Left kidney (tissue), 1 donor: ENCODE measurements at regions not wholly inside any gene's neighbourhood (a gene's known extent, or its start where the extent isn't known, plus 50 kb on each side); places are given as distances from the start of the nearest gene placed in this dataset.
"Not testable (repeated sequence)": the region's sequence is repeated elsewhere in the genome, so short reads cannot be mapped to it uniquely, and the experiment has no call there.

Experiments used
- DNase-seq: peaks from one replicate; pipeline ENCODE4 v3.0.0-alpha.2; 2013

DNA sequence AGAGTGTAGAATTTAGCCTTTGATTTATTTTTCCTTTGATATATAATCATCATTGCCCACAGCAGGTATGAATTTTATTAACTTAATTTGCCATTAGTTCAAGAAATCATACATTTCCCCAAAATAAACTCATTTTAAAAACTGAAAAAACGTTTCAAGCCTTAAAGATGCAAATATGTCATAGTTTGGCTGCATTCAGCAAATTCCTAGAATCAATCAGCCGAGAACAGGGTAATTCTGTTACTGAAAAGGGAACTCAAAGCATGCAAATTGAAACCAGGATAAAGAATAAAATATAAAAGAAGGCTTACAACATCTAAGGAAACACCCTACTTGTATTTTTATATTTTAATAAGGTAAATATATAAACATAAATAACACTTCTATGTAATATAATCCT is 233.8 kb upstream of the PRKCQ start:
- DNase-seq = no peak

DNA sequence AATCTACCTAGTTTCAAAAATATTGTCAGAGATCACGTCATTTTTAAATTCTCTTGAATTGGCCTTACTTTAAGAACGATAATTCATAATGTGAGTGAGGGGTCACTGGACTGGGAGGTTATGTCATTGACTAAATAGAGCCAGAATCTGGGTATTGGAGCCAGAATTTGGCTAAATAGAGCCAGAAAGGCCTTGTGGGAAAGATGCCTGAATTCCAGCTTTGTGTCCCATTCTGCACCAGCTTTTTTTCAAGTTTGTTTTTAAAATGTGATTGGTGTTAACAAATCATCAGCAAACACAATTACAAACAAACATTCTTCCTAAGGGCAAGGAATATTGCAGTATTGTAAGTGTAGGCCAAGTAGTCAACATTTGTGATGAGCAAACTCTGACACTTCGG is 233.2 kb upstream of the PRKCQ start:
- no peak for DNase-seq

DNA sequence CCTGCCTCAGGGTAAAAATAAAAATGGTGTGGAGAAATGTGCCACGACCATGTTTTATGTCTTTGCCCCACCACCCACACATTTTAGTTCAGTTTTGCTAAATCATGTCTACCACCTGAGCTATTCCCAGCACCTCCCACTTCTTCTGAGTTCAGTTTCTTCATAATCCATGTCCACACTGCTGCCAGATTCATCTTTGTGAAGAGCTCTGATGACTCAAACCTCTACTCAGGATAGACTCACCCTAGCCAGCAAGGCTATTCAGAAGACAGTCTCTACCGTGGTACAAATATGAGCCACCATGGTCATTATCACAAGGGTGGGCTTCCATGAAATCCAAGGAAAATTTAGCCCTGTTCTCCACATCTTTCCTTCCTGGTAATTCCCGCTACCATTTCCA is 231.1 kb upstream of the PRKCQ start:
- no peak for DNase-seq

- no peak for DNase-seq
Measured at GRCh38 chr10:6803427-6803783, 223.3 kb upstream of the PRKCQ start.

- DNase-seq = no peak
Measured at GRCh38 chr10:6802759-6803426, 222.8 kb upstream of the PRKCQ start.

GRCh38 chr10:6796231-6796630 is 216.2 kb upstream of the PRKCQ start:
- no peak for DNase-seq

- DNase-seq = no peak
Measured at GRCh38 chr10:6795541-6795940, 215.5 kb upstream of the PRKCQ start.

GRCh38 chr10:6794841-6795240 is 214.8 kb upstream of the PRKCQ start:
- DNase-seq = not testable (repeated sequence)

DNA sequence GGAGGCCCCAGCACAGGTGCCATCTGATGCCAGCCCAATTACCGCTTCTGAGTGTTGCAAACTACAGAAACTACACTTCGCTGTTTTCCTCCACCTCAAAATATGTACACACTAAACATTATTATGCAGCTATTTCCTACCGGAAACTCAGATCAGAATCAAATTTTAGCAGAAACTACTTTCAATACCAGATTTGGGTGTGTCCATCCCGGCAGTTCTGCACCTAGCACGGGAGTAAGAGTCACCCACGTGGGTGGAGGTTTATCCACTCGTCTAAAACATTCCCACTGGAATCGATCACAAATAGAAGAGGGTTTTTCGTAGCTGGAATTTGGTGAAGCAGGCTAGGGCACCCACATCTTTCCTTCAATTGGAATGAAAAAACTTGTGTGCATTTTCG is 214.4 kb upstream of the PRKCQ start:
- DNase-seq = no peak

- DNase-seq = no peak
Measured at GRCh38 chr10:6788731-6789130, 208.7 kb upstream of the PRKCQ start.

DNA sequence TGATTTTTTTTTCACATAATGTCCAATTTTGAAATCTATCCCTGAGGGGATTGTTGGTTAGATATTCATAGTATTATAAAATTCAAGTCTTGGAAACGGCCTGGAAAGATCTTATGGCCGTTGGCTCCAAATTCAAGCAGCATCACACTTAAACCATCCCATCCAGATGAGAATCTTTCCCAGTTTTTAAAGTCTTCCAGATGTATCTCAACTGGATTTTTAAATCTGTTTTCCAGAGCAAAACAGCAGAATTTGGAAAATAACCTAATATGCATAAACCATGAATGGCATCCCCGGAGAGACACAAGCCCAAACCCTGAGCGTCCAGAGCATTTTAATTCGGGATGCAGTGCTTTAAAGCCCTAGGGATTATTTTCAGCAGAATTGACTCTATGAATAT is 208.2 kb upstream of the PRKCQ start:
- no peak for DNase-seq

GRCh38 chr10:6787718-6788117 is 207.6 kb upstream of the PRKCQ start:
- no peak for DNase-seq

GRCh38 chr10:6787091-6787490 is 207.0 kb upstream of the PRKCQ start:
- DNase-seq = no peak

DNA sequence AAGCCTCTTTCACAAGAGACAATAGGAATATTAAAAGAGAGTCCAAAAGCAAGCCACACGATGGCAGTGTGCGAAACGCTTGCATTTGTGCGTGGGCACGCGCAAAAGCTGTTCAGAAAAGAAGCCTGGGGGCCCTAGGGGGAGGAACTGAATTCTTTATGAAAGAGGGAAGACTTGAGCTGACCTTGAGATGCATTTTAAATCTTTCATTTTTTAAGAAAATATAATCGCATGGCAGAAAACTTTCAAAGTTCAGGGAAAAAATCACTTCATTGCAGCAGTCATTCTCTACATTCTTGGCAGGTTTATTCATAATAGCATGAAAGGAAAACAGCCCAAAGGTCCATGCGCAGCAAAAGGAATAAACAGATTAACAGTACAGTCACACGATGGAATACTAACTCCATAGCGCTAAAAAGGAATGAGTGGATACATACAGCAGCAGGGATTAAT is 206.5 kb upstream of the PRKCQ start:
- peak; percentile 48 for DNase-seq

GRCh38 chr10:6784429-6784828 is 204.4 kb upstream of the PRKCQ start:
- not testable (repeated sequence) for DNase-seq

DNA sequence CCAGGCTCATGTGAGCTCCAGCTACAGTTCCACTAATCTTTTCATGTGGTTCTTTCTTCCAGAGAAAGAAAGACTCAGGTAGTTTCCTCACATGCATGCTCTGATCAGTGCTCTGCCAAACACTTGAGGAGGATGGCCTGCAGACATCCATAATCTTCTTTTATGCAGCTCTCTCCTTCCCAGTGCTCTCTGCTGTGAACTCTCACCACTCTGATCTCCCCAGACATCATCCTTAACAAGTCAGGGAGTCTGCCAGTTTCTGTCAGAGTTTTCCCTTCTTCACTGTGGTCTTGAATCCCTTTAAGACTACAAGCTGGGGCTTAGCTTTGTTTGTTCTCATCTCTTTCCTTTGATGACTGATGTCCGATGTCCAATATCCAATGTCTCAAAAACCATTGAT is 203.4 kb upstream of the PRKCQ start:
- no peak for DNase-seq

DNA sequence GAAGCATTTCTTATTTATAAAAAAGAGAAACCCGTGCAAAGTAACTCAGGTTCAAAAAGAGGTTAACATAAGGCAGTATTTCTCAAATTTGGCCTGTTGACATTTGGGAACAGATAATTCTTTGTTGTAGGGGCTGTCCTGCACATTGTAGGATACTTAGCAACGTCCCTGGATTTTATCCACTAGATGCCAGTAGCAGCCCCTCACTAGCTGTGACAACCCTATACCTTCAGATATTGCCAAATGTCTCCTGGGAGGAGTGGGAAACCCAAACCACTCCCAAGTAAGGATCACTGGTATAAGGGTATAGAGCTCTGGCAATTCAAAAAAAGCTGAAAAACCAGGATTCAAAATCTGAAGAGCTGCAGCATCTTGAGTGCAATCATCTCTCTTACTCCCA is 202.3 kb upstream of the PRKCQ start:
- DNase-seq = no peak

DNA sequence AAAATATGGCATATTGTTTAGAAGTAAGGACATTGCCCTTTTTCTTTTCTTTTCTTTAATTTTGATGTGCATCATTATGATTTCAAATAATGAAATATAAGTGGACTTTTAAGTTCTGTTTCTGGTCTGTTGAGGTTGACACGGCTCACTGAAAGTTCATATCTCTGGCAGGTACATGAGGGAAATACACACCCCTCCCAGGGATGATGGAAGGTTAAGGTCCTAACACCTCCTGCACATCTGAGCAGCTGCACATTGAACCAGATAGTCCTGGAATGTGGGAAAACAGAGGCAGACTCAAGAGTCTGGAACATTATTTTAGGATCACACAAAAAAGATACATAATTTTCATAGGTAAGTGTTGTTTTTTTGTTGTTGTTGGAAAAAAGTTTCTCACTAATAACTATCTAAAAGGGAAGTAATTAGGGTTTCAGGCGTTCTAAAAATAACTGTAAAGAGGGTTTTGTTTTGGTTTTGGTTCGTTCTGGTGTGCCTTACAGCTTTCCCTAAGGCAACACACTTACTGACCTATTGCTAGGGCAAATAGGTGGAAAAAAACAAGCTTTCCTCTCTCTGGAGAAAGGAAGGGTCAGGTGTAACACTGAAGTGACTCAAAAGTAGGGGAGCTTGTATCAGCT is 201.2 kb upstream of the PRKCQ start:
- DNase-seq = no peak

DNA sequence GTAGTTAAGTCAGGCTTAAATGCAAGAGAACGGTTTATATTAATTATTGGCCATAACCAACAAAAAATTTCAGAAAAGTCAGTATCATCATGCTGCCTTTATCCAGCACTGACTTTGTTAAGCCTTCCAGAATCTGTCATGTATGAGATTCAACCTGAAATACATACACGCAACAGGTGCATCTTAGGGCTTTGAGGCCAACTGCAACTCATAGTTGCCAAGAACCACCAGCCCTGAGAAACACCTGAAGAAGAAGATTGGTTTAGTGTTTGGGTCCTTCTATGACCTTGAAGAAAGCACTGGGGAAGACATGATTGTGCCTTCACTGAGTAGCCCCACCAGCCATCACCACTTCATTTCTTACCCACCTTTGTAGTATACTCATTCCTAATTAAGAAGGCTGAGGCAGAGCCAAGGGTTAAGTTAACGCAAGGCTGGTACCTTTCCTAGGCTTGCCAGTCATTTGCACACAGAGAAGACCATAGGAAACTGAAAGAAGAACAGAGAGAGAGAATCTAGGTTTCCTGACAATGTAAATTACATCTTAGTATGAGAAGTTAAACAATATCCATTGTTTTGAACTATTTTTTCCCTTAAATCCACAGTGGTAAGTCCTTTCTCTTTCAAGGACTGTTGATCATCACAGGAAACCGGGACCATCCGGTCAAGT is 200.1 kb upstream of the PRKCQ start:
- DNase-seq = no peak

DNA sequence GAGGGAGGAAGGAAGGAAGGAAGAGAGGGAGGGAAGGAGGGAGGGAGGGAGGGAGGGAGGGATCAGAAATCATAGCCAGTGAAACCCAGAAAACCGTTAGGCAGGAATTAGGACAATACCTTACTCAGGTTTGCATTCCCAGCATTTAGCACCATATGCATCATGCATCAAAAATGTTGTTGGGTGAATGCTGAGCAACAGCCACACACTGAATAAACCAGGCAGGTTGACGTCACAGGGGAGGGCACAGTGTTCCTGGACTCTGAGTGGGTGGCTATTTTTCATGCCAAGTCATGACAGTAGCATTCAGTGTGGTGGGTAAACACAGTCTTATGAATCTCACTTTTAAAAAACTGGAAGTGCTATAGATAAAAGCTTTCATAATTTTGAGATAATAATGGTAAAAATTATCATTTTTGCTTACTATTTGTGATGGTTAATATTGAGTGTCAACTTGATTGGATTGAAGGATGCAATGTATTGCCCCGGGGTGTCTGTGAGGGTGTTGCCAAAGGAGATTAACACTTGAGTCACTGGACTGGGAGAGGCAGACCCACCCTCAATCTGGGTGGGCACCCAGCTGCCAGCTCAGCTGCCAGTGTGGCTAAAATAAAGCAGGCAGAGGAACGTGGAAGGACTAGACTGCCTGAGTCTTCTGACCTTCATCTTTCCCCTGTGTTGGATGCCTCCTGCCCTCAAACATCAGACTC is 199.1 kb upstream of the PRKCQ start:
- no peak for DNase-seq

GRCh38 chr10:6776170-6776569 is 196.1 kb upstream of the PRKCQ start:
- DNase-seq = no peak

GRCh38 chr10:6774406-6774805 is 194.3 kb upstream of the PRKCQ start:
- DNase-seq = no peak

DNA sequence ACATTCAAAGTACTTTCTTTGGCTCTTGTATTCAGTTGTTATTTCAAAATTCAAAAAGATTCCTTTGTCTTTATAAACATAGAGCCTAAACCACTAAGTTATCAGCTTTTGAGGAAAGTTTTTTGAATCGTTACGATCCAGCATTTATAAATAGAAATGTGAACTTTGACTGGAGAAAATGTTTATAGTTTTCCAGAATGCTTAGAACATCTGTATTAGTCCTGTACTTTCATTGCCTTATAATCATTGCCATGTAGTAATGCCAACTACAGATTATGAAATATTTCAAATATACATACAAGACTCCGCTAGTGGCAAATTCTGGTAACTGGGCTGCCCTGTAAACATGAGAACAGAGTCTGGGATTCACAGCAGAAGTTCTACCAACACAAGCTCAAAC is 191.3 kb upstream of the PRKCQ start:
- DNase-seq = no peak
